ENCODE measurements at regions not wholly inside any gene's neighbourhood (a gene's known extent, or its start where the extent isn't known, plus 50 kb on each side); places are given as distances from the start of the nearest gene placed in this dataset.

DNA sequence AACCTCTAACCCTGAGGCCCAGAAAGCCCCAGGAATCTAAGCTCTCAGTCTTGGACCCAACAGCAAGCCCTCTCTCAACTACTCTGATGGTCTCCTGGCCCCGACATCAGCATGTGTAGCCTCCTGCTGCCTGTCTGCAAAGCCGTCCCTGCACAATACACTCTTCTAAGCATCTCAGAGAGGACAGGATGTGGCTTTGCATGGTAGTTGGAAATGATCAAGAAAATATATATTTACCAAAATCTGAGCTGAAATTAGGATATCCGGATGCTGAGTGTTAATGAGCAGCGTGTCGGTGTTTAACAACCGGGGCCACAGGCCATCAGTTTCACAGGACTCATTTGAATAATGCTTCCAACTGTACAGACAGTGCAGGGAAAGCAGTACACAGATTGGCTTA lies 59.1 kb upstream of the SIM2 start:
- dilution Hi-C loops (cut with MboI; ENCODE audit: extremely low pct_ligation_motif_present, low sequenced_read_pairs): no loop called here
- Histone ChIP-seq H3K79me2 (ENCODE audit: control insufficient read depth, insufficient read depth, low read length) (no peaks in the 10 kb centered on the region), H3K36me3 (ENCODE audit: control insufficient read depth in 2 of 2, extremely low read depth in 1 of 2, insufficient read depth in 2 of 2, low read length in 2 of 2) (no peaks in the 10 kb centered on the region), H3K27me3 (ENCODE audit: control insufficient read depth, extremely low read depth, insufficient read depth, low read length) (peaks cover 6% of the 10 kb centered on the region), H2AFZ (ENCODE audit: control insufficient read depth, low read length) (no peak overlapping the region), H3K4me1 (ENCODE audit: control insufficient read depth, extremely low read depth, insufficient read depth, low read length) (no peaks in the 10 kb centered on the region), H3K9me1 (ENCODE audit: control insufficient read depth, extremely low read depth, insufficient read depth, low read length) (no peaks in the 10 kb centered on the region), H3K4me2 (ENCODE audit: control insufficient read depth, extremely low read depth, insufficient read depth, low read depth, low read length) (no peak overlapping the region), H3K27ac (ENCODE audit: control insufficient read depth, insufficient read depth, low read length) (no peak overlapping the region), H3K9ac (ENCODE audit: control insufficient read depth, extremely low read depth, insufficient read depth, low read length) (no peak overlapping the region), H3K9me3 (ENCODE audit: control insufficient read depth, low read depth, low read length) (no peaks in the 10 kb centered on the region), H4K20me1 (ENCODE audit: control insufficient read depth, extremely low read depth, insufficient read depth, low read length) (no peaks in the 10 kb centered on the region), H3K4me3 (ENCODE audit: control insufficient read depth in 2 of 3, extremely low read depth in 1 of 3, insufficient read depth in 2 of 3, low read depth in 1 of 3, low read length in 3 of 3) (no peak overlapping the region)
- DNase-seq (ENCODE audit: low read depth, low spot score): no peak
- no peak for TF ChIP-seq EZH2 (IDR thresholded peaks at IDR 0.05; ENCODE audit: low read length)
- no peak for TF ChIP-seq CTCF (optimal IDR thresholded peaks at IDR 0.05 in 1 of 3, IDR thresholded peaks at IDR 0.05 in 1 of 3, conservative IDR thresholded peaks at IDR 0.05 in 1 of 3; ENCODE audit: extremely low read depth in 1 of 3, insufficient read depth in 2 of 3, low read length in 3 of 3)
- FAIRE-seq: no peak

DNA sequence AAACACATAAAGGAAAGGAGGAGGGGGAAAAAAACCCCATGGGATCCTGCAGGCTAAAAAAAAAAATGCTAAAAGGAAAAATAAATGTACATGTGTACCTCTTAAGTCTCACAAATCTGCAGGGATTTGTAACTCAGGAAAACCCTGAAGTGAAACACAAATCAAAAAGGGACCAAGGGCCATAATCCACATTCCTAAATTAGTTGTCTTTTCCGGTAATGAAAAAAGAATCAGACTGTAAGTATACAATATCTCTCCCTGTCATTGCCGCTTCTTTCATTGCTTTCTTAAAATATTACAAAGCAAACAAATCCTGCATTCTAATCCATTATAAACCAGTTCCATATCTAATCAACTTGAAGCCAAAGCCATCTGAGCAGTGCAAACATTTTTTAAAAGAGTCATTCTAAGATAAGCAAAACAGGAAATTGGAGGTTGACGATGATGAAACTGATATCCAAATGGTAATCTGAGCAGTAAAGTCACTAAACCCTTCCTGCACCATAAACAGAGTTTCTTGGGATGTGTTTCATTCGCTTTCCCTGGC lies 58.7 kb upstream of the SIM2 start:
- Histone ChIP-seq H3K4me1 (ENCODE audit: control insufficient read depth, extremely low read depth, insufficient read depth, low read length) (no peaks in the 10 kb centered on the region), H4K20me1 (ENCODE audit: control insufficient read depth, extremely low read depth, insufficient read depth, low read length) (no peaks in the 10 kb centered on the region), H2AFZ (ENCODE audit: control insufficient read depth, low read length) (no peak overlapping the region), H3K4me2 (ENCODE audit: control insufficient read depth, extremely low read depth, insufficient read depth, low read depth, low read length) (no peak overlapping the region), H3K9me3 (ENCODE audit: control insufficient read depth, low read depth, low read length) (no peaks in the 10 kb centered on the region), H3K27me3 (ENCODE audit: control insufficient read depth, extremely low read depth, insufficient read depth, low read length) (peaks cover 6% of the 10 kb centered on the region), H3K9ac (ENCODE audit: control insufficient read depth, extremely low read depth, insufficient read depth, low read length) (no peak overlapping the region), H3K27ac (ENCODE audit: control insufficient read depth, insufficient read depth, low read length) (no peak overlapping the region), H3K4me3 (ENCODE audit: control insufficient read depth in 2 of 3, extremely low read depth in 1 of 3, insufficient read depth in 2 of 3, low read depth in 1 of 3, low read length in 3 of 3) (no peak overlapping the region), H3K79me2 (ENCODE audit: control insufficient read depth, insufficient read depth, low read length) (no peaks in the 10 kb centered on the region), H3K36me3 (ENCODE audit: control insufficient read depth in 2 of 2, extremely low read depth in 1 of 2, insufficient read depth in 2 of 2, low read length in 2 of 2) (no peaks in the 10 kb centered on the region), H3K9me1 (ENCODE audit: control insufficient read depth, extremely low read depth, insufficient read depth, low read length) (no peaks in the 10 kb centered on the region)
- TF ChIP-seq EZH2 (IDR thresholded peaks at IDR 0.05; ENCODE audit: low read length): no peak
- TF ChIP-seq CTCF (optimal IDR thresholded peaks at IDR 0.05 in 1 of 3, IDR thresholded peaks at IDR 0.05 in 1 of 3, conservative IDR thresholded peaks at IDR 0.05 in 1 of 3; ENCODE audit: extremely low read depth in 1 of 3, insufficient read depth in 2 of 3, low read length in 3 of 3): no peak
- FAIRE-seq: no peak
- no peak for DNase-seq (ENCODE audit: low read depth, low spot score)
- dilution Hi-C loops (cut with MboI; ENCODE audit: extremely low pct_ligation_motif_present, low sequenced_read_pairs): no loop called here

Measured in keratinocyte (primary cell).